RWPE1 (cell line): ENCODE measurements at regions not wholly inside any gene's neighbourhood (a gene's known extent, or its start where the extent isn't known, plus 50 kb on each side); places are given as distances from the start of the nearest gene placed in this dataset.

Experiments used
- CTCF ChIA-PET: fragments of 350-600 bp; sonication (Branson Sonifier 250); formaldehyde crosslinking; extraction: SDS; loops from one replicate; lab custom pipeline; 2021; lab: Yijun Ruan, JAX
- POLR2A ChIA-PET: fragments of 400-600 bp; formaldehyde crosslinking; extraction: SDS; loops from one replicate; lab custom pipeline; 2020; ENCODE audit warnings: antibody characterized with exemption; ENCODE audit not compliant: low non-redundant PET; lab: Yijun Ruan, JAX
- DNase-seq: peaks from one replicate; pipeline ENCODE4 v3.0.0; 2012; ENCODE audit warnings: low spot score
- H3K27ac ChIP-seq: fragments of 450-650 bp; 2 replicates; pipeline ENCODE4 v1.5.1; 2017
- TF ChIP-seq, protein P1 (sequence below): fragments of 450-650 bp; conservative IDR thresholded peaks from 2 replicates; pipeline ENCODE4 v1.5.1; 2017; ENCODE audit warnings: low read depth, mild to moderate bottlenecking

DNA sequence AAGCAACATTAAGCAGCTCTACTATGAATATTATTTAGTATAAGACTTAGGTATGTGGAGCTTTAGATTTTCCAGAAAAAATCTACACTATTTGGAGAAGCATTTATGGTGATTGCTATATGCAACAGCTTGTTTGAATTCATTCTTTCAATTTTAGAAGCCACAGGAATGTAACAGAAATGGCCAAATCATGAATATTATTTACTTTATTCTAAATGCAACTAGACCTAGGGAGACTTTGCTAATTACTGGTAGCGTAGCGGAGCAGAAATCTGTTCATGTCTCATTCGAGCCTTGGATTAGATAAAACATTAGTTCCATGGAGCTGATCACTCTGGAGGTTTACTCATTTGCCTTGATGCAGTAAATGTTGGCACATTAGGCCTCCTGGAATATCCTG lies 290.2 kb downstream of the ZNF608 start:
- no peak overlapping the region for H3K27ac ChIP-seq
- POLR2A ChIA-PET = no interaction called here
- DNase-seq = no peak
- TF ChIP-seq, protein P1, sequence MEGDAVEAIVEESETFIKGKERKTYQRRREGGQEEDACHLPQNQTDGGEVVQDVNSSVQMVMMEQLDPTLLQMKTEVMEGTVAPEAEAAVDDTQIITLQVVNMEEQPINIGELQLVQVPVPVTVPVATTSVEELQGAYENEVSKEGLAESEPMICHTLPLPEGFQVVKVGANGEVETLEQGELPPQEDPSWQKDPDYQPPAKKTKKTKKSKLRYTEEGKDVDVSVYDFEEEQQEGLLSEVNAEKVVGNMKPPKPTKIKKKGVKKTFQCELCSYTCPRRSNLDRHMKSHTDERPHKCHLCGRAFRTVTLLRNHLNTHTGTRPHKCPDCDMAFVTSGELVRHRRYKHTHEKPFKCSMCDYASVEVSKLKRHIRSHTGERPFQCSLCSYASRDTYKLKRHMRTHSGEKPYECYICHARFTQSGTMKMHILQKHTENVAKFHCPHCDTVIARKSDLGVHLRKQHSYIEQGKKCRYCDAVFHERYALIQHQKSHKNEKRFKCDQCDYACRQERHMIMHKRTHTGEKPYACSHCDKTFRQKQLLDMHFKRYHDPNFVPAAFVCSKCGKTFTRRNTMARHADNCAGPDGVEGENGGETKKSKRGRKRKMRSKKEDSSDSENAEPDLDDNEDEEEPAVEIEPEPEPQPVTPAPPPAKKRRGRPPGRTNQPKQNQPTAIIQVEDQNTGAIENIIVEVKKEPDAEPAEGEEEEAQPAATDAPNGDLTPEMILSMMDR = no peak
- CTCF ChIA-PET = interaction anchor here (0.6 to 1.2 kb wide), 2 partner anchors 262 to 800 kb away, joined by 3 read pairs; no protein-coding TSS in a partner anchor

DNA sequence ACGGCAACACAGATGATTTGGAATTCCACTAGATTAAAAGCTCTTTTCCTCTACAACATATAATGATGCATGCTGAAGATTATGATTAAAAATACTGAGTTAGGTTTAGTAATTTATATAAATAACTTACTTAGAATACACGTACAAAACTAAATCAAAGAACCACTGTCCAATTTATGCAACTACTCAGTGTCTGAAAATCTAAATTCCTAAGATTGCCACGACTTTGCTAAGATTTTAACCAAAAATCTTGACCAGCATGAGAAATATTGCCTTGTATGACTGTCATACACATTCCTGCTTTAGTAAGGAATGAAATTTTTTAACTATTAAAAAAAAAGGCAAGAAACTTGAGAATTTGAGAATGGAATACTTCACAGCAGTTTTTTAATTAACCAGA lies 292.4 kb downstream of the ZNF608 start:
- CTCF ChIA-PET = interaction anchor here (0.7 kb wide), 1 partner anchor 482 kb away, joined by 3 read pairs; no protein-coding TSS in a partner anchor
- no peak for DNase-seq
- POLR2A ChIA-PET = no interaction called here
- TF ChIP-seq, protein P1 = no peak
- H3K27ac ChIP-seq = no peak overlapping the region

DNA sequence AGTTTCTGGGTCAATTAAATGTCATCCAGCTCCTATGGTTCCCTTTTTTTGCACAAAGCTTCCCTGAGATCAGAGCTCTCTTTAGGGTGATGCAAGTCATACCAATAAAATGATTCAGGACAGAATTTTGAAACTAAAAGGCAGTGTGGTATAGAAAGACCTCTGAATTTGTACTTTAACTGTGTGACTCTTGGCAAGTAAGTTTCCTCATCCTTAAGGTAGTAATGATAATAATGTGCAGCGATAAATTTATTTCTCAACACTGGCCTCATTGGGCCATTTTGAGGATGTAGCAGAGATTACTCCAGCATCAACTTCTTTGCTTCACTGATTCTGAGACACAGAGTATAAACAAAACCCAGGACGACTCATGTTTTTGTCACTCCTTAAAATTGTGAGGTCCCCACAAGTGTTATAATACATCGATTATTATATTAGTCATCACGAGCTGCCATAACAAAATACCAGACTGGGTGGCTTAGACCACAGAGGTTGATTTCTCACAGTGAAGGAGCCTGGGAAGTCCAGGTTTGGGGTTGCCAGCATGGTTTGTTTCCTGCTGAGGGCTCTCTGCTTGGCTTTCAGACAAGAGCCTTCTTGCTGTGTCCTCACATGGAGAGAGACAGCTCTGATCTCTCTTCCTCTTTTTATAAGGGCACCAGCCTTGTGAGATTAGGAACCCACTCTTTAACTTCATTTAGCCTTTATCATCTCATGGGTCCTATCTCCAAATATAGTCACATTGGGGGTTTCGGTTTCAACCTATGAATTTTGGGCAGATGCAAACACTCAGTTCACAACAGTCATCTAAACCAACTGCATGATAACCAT lies 293.0 kb downstream of the ZNF608 start:
- DNase-seq = no peak
- TF ChIP-seq, protein P1 = no peak
- ChIA-PET POLR2A (no interaction called here), CTCF (interaction anchor here (0.7 kb wide), 1 partner anchor 482 kb away, joined by 3 read pairs; no protein-coding TSS in a partner anchor)
- no peak overlapping the region for H3K27ac ChIP-seq

DNA sequence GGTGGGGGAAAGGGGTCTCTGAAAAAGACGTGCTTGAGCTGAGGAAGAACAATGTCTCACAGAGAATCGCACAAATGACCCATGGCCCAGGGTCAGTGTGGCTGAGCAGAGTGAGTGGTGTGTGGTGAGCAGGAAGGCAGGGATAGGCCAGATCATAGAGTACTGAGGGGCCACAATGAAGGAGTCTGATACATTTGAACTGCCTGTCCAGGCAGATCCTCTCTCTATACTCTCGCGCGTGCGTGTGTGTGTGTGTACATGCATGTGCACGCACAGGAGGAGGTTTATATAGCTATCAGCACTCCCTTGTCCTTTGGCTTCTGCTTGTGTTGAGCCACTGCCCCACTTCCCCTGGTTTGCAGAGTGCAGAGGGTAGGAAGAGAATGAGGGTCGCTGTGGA lies 294.0 kb downstream of the ZNF608 start:
- ChIA-PET POLR2A (no interaction called here), CTCF (interaction anchor here (0.7 to 1.2 kb wide), 2 partner anchors 13 to 200 kb away, joined by 3 to 4 read pairs; no protein-coding TSS in a partner anchor)
- no peak for DNase-seq
- TF ChIP-seq, protein P1 = no peak
- no peak overlapping the region for H3K27ac ChIP-seq

GRCh38 chr5:124451721-124452383 lies 294.6 kb downstream of the ZNF608 start:
- DNase-seq = no peak
- ChIA-PET CTCF (interaction anchor here (0.7 to 1.2 kb wide), 2 partner anchors 14 to 199 kb away, joined by 3 to 4 read pairs; no protein-coding TSS in a partner anchor), POLR2A (no interaction called here)
- H3K27ac ChIP-seq = no peak overlapping the region
- TF ChIP-seq, protein P1 = no peak

- TF ChIP-seq, protein P1 = no peak
- H3K27ac ChIP-seq = no peak overlapping the region
- CTCF ChIA-PET = no interaction called here
- POLR2A ChIA-PET = no interaction called here
- DNase-seq = no peak
Measured at GRCh38 chr5:124446120-124446519, 300.3 kb downstream of the ZNF608 start.
